ENCODE measurements at regions not wholly inside any gene's neighbourhood (a gene's known extent, or its start where the extent isn't known, plus 50 kb on each side); places are given as distances from the start of the nearest gene placed in this dataset.

- no peak for ATAC-seq
- peak; percentile 59 for FAIRE-seq
- WGBS (ENCODE audit: missing lambda C conversion rate), result 1% methylated on average over 2 of the region's 2 CpGs
- Histone ChIP-seq H3K4me3 (no peak overlapping the region), H3K4me2 (no peak overlapping the region), H3K27ac (no peak overlapping the region), H3K4me1 (no peaks in the 10 kb centered on the region), H3K9me3 (no peaks in the 10 kb centered on the region)
- CTCF ChIA-PET, result no interaction called here
- TF ChIP-seq HOXA7 (CRISPR knock-in tag; IDR thresholded peaks at IDR 0.05) (no peak), RARB (CRISPR knock-in tag; IDR thresholded peaks at IDR 0.05) (no peak), HOXB5 (CRISPR knock-in tag; IDR thresholded peaks at IDR 0.05) (no peak), NR3C1 (IDR thresholded peaks at IDR 0.05) (no peak), ATOH8 (CRISPR knock-in tag; IDR thresholded peaks at IDR 0.05; ENCODE audit: low read depth) (no peak), FOSL2 (IDR thresholded peaks at IDR 0.05) (no peak), FOSL2 (CRISPR knock-in tag; IDR thresholded peaks at IDR 0.05) (no peak), FOXS1 (CRISPR knock-in tag; IDR thresholded peaks at IDR 0.05) (no peak), POLR2AphosphoS2 (conservative IDR thresholded peaks at IDR 0.05; ENCODE audit: low read length) (no peak), CBX2 (IDR thresholded peaks at IDR 0.05; ENCODE audit: borderline replicate concordance, low read depth) (no peak), PBX3 (IDR thresholded peaks at IDR 0.05) (no peak), CBX8 (IDR thresholded peaks at IDR 0.05) (no peak), KDM5A (IDR thresholded peaks at IDR 0.05) (no peak)
- POLR2A ChIA-PET, result no interaction called here
- no peak for DNase-seq (ENCODE audit: low read depth in 1 of 2, low spot score in 1 of 2)
These were observed 211.2 kb downstream of the CNTN3 start for GRCh38 chr3:74403307-74403706.

GRCh38 chr3:74402821-74403220 is 211.6 kb downstream of the CNTN3 start:
- POLR2A ChIA-PET, result no interaction called here
- H3K9me3 ChIP-seq, result no peaks in the 10 kb centered on the region
- no peak for TF ChIP-seq KDM5A (IDR thresholded peaks at IDR 0.05)
- TF ChIP-seq HOXB13 (CRISPR knock-in tag; IDR thresholded peaks at IDR 0.05; ENCODE audit: low read depth), result no peak
- TF ChIP-seq KDM1A (IDR thresholded peaks at IDR 0.05; ENCODE audit: low read depth), result no peak
- TF ChIP-seq EHF (CRISPR knock-in tag; IDR thresholded peaks at IDR 0.05), result no peak
- no peak for TF ChIP-seq MAZ (IDR thresholded peaks at IDR 0.05; ENCODE audit: borderline replicate concordance, low read depth, low read length)
- no peak for TF ChIP-seq CTCF (IDR thresholded peaks at IDR 0.05)
- no peak for TF ChIP-seq POLR2AphosphoS2 (conservative IDR thresholded peaks at IDR 0.05; ENCODE audit: low read length)
- no peak for TF ChIP-seq HMGXB4 (CRISPR knock-in tag; IDR thresholded peaks at IDR 0.05; ENCODE audit: borderline replicate concordance)
- no peak for TF ChIP-seq BCL3 (IDR thresholded peaks at IDR 0.05)
- TF ChIP-seq REST (IDR thresholded peaks at IDR 0.05), result no peak
- TF ChIP-seq PBX3 (IDR thresholded peaks at IDR 0.05), result no peak
- no peak for TF ChIP-seq RNF2 (IDR thresholded peaks at IDR 0.05; ENCODE audit: borderline replicate concordance, low read depth)
- TF ChIP-seq JUNB (IDR thresholded peaks at IDR 0.05), result no peak
- no peak for TF ChIP-seq HOXB5 (CRISPR knock-in tag; IDR thresholded peaks at IDR 0.05)
- no peak for TF ChIP-seq TFCP2L1 (CRISPR knock-in tag; IDR thresholded peaks at IDR 0.05)
- TF ChIP-seq FOXS1 (CRISPR knock-in tag; IDR thresholded peaks at IDR 0.05), result no peak
- no peak for TF ChIP-seq NR3C1 (IDR thresholded peaks at IDR 0.05)
- no peak for TF ChIP-seq E2F6 (IDR thresholded peaks at IDR 0.05; ENCODE audit: borderline replicate concordance, low read depth)
- TF ChIP-seq NFE2L2 (conservative IDR thresholded peaks at IDR 0.05; ENCODE audit: low read length), result no peak
- ATAC-seq, result no peak
- H3K4me1 ChIP-seq, result no peaks in the 10 kb centered on the region
- CTCF ChIA-PET, result no interaction called here
- WGBS (ENCODE audit: missing lambda C conversion rate), result 1% methylated on average over 3 of the region's 3 CpGs
- H3K27ac ChIP-seq, result no peak overlapping the region
- no peak overlapping the region for H3K4me3 ChIP-seq
- DNase-seq (ENCODE audit: low read depth in 1 of 2, low spot score in 1 of 2), result no peak
- no peak for FAIRE-seq
- no peak overlapping the region for H3K4me2 ChIP-seq
